ENCODE measurements at regions not wholly inside any gene's neighbourhood (a gene's known extent, or its start where the extent isn't known, plus 50 kb on each side); places are given as distances from the start of the nearest gene placed in this dataset.
A peak's percentile ranks its signal among the peaks of the same experiment; 100 is the strongest.

DNA sequence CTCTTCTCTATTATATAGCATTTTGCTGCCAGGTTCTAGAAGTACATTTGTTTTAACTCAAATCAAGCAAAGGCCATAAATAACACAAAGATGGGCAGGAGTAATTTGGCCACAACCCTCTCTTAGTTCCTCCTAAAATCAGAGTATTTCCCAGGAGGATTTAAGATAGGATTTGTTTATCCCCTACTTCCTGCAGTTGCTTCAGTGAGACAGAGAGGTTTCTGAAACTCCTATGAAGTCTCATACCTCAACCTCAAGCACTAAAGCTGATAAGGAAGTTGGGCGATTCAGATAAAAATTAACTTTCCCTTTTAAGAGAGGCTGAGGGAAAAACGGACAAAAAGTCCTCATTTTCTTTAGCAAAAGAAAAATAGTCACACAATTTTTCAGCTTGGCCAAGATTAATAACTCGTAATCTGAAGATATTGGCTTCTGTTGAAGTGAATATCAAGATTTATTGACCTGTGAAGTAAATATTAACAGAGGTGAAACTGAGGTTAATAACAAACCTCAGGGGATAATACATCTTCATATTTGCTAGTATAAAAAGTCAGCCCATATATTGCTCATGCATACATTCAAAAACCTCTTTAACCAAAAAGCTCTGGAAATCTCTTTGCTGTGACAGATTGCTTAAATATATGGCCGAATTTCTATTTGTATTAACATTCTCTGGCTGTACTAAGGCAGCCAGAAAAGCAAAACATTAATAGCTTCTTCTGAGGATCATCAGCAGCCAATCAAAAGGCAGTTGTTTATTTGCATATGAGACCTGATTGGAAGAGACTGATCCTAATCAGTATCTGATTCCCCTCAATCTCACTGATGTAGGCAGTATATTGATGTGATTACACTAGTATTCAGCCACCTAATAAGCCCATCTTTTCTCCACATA, 90.6 kb upstream of the GADL1 start:
- TF ChIP-seq GATA3 (IDR thresholded peaks at IDR 0.05; ENCODE audit: low read depth, low read length), result no peak
- no peak for TF ChIP-seq GATA2 (IDR thresholded peaks at IDR 0.05; ENCODE audit: low read depth, low read length)

DNA sequence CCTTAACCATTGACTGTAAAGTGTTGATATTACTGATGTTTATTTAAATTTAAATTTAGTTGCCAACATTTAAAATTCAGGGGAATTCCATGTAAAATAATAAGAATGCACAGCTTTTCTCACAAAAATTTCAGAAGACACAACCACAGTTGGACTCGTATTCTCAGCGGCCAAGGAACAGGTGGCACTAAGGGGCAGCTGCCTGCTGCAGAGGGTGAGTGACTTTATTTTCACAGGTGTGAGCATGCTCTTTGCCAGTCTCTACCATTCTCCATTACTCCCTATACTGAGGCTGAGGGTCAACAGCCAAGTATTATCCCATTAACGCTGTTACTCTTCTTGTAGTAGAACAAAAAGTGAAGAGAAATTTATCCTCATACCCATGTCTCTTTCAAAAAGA, 92.1 kb upstream of the GADL1 start:
- TF ChIP-seq GATA3 (IDR thresholded peaks at IDR 0.05; ENCODE audit: low read depth, low read length), result no peak
- no peak for TF ChIP-seq GATA2 (IDR thresholded peaks at IDR 0.05; ENCODE audit: low read depth, low read length)

DNA sequence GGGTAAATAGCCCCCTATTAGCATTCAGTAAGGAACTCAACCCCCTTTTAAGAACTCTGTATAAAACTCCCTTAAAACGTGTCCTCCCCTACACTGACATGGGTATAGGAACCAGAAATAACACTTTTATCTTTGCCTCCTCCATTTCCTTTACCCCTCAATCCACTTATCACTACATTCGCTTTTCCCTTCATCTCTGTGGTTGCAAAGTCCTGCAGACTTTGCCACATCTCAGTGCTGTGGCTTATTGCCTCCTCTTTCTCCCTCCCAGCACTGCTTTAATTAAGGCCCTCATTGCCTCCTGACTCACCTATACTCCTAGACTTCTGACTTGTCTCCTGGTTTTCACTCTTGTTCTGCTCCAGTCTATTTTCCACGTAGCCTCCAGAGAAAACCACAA, 94.3 kb upstream of the GADL1 start:
- TF ChIP-seq GATA2 (IDR thresholded peaks at IDR 0.05; ENCODE audit: low read depth, low read length), result no peak
- no peak for TF ChIP-seq GATA3 (IDR thresholded peaks at IDR 0.05; ENCODE audit: low read depth, low read length)

DNA sequence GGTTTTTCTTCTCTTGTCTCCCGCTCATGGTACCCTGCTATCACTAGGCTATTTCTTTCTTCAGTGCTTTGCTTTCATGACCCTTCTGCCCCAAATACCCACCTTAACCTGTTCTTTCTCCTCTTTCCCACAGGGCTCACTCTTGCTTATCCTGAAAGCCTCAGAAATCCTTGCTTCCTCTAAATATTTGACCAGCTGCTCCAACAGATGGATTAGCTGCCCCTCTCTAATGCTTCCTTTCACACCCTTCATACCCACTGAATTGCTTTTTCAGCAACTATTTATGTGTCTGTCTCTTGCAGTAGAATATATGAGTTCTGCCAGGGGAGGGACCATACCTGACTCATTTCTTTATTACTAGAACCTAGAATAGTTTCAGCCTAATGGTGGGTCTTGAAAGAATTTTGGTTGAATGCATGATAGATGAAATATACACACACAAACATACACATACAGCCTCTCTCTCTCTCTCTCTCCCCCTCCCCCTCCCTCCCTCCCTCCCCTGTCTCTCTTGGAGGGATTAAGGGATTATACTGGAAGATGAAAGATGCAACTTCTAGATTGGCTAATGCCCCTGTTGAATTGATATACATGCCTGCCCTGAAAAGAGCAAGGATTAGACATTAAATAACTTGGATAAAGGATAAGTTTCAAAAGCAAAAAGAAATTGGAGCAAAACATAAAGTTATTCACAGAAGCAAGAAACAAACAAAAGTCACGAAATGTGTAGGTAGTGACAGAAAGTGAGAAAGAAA, 95.0 kb upstream of the GADL1 start:
- no peak for TF ChIP-seq GATA2 (IDR thresholded peaks at IDR 0.05; ENCODE audit: low read depth, low read length)
- no peak for TF ChIP-seq GATA3 (IDR thresholded peaks at IDR 0.05; ENCODE audit: low read depth, low read length)

DNA sequence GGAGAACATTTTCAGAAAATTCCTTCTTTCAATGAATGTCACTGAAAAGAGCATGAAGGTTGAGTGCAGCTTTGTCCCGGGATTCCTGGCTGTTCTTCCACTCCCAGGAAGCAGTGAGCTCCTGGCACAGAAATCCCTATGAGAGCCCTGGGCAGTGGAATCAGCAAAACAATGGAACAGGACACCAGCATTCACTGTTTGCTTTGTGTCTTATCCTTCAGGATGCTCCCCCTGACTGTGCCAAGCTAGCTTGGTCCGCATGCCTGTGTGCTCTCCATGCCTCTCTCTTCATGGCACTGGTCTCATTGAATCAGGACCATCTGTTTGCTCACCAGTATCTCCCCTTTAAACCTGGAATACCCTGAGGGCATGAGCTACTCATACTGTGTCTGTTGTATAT, 102.0 kb upstream of the GADL1 start:
- TF ChIP-seq GATA3 (IDR thresholded peaks at IDR 0.05; ENCODE audit: low read depth, low read length), result no peak
- TF ChIP-seq GATA2 (IDR thresholded peaks at IDR 0.05; ENCODE audit: low read depth, low read length), result no peak

DNA sequence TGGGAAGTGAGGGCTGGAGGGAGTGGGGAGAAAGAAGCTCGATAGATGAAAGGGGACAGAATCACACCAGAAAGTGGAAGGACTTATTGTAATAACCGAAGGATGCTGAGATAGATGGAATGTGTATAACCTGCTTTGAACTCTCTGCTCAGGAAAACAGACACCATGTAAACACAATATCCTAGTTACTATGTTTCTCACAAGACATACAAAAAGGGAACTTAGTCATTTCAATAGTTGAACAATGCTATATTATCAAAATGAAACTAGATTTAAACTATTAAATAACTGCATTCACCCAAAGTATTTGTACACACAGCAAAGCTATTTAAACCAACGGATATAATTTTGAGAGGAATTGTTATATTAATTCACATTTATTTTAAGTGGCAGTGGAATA, 108.3 kb upstream of the GADL1 start:
- no peak for TF ChIP-seq GATA3 (IDR thresholded peaks at IDR 0.05; ENCODE audit: low read depth, low read length)
- TF ChIP-seq GATA2 (IDR thresholded peaks at IDR 0.05; ENCODE audit: low read depth, low read length), result no peak

DNA sequence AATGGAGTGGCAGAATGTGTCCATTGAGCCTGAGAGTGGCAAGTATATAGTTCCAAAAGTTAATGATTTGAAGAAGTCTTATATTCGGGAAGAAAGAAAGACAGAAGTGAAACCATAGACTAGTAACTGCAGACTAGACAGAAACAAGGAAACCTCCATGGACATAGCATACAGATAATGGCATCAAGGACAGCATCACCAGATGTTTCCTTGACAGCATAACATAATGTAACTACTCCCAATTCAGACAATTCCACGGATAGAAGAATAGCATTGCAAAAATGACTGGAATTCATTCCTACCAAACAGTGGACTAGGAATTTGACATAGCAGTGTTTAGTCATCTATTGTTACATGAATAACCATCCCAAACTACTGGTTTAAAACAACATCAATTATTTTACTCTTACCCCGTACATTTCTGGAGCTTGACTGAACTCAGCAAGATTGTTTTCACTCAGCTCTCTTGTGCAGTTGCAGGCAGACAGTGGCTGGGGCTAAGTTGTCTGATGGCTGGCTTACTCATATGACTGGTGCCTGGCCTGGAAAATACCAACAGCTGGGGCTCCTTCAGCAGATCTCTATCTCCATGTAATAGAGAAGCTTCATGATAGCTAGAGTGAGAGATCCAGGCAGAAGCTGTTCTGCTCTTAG, 109.7 kb upstream of the GADL1 start:
- peak; percentile 76 for TF ChIP-seq GATA2 (IDR thresholded peaks at IDR 0.05; ENCODE audit: low read depth, low read length)
- TF ChIP-seq GATA3 (IDR thresholded peaks at IDR 0.05; ENCODE audit: low read depth, low read length), result peak; percentile 65

DNA sequence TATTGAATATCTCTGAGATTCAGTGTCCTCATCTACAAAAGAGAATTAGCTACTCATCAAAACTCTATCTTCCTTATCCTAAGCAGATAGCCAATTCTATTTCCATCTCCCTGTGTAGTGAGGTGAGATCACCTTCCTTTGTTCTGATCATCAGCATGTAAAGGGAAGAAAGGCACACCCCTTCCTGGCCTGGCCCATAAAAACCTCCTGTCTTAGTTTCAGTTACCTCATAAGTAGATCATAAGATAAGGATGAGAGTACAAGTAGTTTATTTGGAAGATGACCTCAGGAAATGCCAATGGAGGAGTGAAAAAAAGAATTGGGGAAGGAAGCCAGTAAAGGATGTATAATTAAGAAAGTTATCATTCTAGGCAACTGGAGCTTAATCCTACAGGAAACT, 114.5 kb upstream of the GADL1 start:
- TF ChIP-seq GATA3 (IDR thresholded peaks at IDR 0.05; ENCODE audit: low read depth, low read length) (no peak), GATA2 (IDR thresholded peaks at IDR 0.05; ENCODE audit: low read depth, low read length) (no peak)

DNA sequence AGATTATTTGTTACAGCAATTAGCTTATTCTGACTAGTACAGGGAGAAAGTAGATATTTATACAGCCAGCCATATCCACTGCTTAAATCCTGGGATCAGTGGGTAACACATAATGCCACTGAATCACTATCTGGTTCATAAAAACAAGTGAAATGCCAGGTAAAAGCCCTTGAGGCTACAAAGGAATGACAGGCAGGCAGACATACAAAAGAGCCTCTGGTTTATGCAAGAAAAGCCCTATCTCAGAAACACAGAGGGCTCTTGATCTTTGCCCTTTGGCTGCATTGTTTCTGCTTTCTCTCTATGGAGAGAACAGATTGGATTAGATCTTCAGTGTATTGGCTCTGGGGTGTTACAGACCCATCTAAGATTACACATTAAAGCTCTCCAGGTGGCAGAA, 115.4 kb upstream of the GADL1 start:
- TF ChIP-seq GATA3 (IDR thresholded peaks at IDR 0.05; ENCODE audit: low read depth, low read length) (no peak), GATA2 (IDR thresholded peaks at IDR 0.05; ENCODE audit: low read depth, low read length) (no peak)

DNA sequence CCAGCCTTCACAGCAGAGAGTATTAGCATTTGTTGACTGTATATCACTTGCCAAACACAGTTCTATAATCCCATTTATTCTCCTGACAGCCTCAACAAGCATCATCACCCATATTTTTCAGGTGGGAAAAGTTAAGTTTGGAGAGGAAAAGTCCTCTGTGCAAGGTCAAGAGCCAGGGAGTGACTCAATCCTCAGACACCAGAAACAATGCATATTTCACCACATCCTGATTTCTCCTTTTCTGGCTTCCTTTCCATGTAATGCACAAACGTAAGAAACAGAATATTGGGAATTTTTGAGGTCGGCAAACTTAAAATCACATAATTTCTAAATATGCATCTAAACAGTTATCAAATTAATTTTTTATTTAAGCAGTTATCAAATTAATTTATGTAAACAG, 116.0 kb upstream of the GADL1 start:
- TF ChIP-seq GATA2 (IDR thresholded peaks at IDR 0.05; ENCODE audit: low read depth, low read length), result no peak
- no peak for TF ChIP-seq GATA3 (IDR thresholded peaks at IDR 0.05; ENCODE audit: low read depth, low read length)

DNA sequence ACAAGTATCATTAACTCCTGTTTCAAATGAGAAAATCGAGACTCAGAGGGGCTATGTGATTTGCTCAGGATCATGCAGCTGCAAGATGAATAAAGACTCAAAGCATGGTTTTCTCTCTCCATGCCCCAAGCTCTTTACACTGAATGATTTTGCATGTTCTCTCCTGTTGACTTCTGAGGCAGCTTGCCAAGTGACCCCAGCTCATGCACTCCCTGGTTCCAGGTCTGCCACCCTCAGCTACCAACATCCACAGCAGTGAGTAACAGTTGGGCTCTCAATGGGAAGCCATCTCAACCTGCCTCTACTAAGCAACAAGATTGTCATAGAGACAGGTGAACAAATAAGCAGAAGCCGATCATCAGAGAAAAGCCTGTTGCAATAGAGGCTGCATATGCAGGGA, 116.9 kb upstream of the GADL1 start:
- TF ChIP-seq GATA3 (IDR thresholded peaks at IDR 0.05; ENCODE audit: low read depth, low read length), result no peak
- TF ChIP-seq GATA2 (IDR thresholded peaks at IDR 0.05; ENCODE audit: low read depth, low read length), result no peak

DNA sequence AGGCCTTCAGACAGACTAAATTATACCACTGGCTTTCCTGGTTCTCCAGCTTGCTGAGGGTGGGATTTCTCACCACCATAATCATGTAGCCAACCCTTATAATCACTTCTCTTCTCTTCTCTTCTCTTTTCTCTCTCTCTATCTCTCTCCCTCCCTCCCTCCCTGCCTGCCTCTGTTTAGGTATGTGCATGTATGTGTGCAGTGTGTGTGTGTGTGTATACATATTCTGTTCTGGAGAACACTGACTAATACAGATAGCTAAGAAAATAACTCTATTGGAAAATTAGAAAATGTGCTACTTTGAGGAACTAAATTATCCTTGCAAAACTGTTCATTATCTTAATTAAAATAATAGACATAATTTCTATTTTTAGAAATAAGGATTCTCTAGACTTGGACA, 118.6 kb upstream of the GADL1 start:
- no peak for TF ChIP-seq GATA2 (IDR thresholded peaks at IDR 0.05; ENCODE audit: low read depth, low read length)
- no peak for TF ChIP-seq GATA3 (IDR thresholded peaks at IDR 0.05; ENCODE audit: low read depth, low read length)

DNA sequence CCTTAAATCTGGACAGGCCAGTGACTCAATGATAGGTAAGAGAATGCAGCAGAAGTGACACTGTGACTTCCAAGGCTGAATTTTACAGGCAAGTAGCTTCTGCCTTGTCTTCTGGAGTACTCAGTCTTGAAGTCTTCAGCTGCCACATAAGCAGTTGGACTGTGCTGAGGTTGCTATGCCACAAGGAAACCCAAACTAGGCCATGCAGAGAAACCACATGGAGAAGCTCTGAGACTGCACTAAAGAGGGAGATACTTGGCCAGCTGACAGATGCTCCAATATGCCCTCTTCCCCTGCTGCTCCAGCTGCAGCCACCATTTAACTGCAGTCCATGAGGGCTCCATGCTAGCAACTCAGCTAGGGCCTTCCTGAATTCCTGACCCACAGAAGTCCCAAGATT, 119.4 kb upstream of the GADL1 start:
- TF ChIP-seq GATA3 (IDR thresholded peaks at IDR 0.05; ENCODE audit: low read depth, low read length) (no peak), GATA2 (IDR thresholded peaks at IDR 0.05; ENCODE audit: low read depth, low read length) (no peak)

DNA sequence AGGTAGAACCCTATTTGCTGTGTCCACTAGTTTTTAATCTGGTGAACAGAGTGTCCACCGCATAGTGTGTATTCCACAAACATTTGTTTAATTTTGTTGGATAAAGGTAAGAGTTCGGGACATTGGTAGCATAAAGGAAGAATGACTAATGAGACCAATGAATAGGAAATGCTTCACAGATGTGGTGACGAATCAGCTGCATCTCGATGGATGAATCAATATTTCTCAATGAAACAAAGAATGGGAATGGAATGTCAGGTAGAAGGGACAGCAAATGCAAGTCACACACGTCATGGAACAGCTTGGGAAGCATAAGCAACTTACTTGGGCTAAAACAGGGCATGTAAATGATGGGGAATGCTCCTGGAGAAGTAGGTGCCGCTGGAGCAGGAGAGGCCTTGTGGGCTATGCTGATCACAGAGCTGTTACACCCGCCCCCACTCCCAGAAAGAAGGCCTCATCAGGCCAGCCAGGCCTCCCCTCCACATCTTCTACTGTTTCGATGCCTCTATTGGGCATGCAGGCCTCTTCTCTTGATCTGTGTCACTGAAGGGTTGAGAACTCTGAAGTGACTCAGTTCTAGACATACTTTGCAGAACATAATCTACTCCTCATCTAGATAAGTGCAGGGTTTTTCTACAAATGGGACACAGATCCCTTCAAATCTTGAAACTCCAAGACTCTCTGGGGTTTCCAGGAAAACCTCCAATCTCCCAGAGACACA, 120.0 kb upstream of the GADL1 start:
- TF ChIP-seq GATA3 (IDR thresholded peaks at IDR 0.05; ENCODE audit: low read depth, low read length) (no peak), GATA2 (IDR thresholded peaks at IDR 0.05; ENCODE audit: low read depth, low read length) (no peak)

Data from SH-SY5Y (cell line).